Stimulated activated CD4-positive, alpha-beta T cell treated with anti-CD3 and anti-CD28 coated beads, TNF-alpha, amount 100 ng/mL, for 1 hour (primary cell): ENCODE measurements at regions not wholly inside any gene's neighbourhood (a gene's known extent, or its start where the extent isn't known, plus 50 kb on each side); places are given as distances from the start of the nearest gene placed in this dataset.
"Not testable (repeated sequence)": the region's sequence is repeated elsewhere in the genome, so short reads cannot be mapped to it uniquely, and the experiment has no call there.

ENCODE experiments used
- DNase-seq, 3 donors: peaks; one replicate each; pipeline ENCODE4 v3.0.0-alpha.2; 2020; ENCODE audit warnings: low read depth in 3 of 3, low spot score in 1 of 3

GRCh38 chrX:2572740-2573139 lies 72.0 kb upstream of the DHRSX start:
- DNase-seq, result no peak

GRCh38 chrX:2568125-2568524 lies 67.3 kb upstream of the DHRSX start:
- DNase-seq, result no peak

GRCh38 chrX:2566055-2566454 lies 65.3 kb upstream of the DHRSX start:
- DNase-seq, result no peak

GRCh38 chrX:2561456-2561855 lies 60.7 kb upstream of the DHRSX start:
- DNase-seq, result no peak

- DNase-seq, result no peak
These were observed 58.3 kb upstream of the DHRSX start for GRCh38 chrX:2559124-2559523.

GRCh38 chrX:2554891-2555290 lies 54.1 kb upstream of the DHRSX start:
- no peak for DNase-seq

- not testable (repeated sequence) for DNase-seq
These were observed 53.3 kb upstream of the DHRSX start for GRCh38 chrX:2554066-2554465.

- no peak for DNase-seq
These were observed 51.9 kb upstream of the DHRSX start for GRCh38 chrX:2552621-2553201.

- no peak for DNase-seq
These were observed 49.7 kb upstream of the DHRSX start for GRCh38 chrX:2550328-2551020.
